Fibroblast of pulmonary artery (primary cell): ENCODE measurements at regions not wholly inside any gene's neighbourhood (a gene's known extent, or its start where the extent isn't known, plus 50 kb on each side); places are given as distances from the start of the nearest gene placed in this dataset.

Experiments used
- DNase-seq: peaks from one replicate; pipeline ENCODE4 v3.0.0-alpha.2; 2010; ENCODE audit warnings: low read depth
- H3K4me3 ChIP-seq: replicated peaks from 2 replicates; pipeline ENCODE4 v1.5.1; 2011; ENCODE audit warnings: low read depth, mild to moderate bottlenecking, control low read depth, low read length, moderate library complexity
- CTCF ChIP-seq: IDR thresholded peaks from 2 replicates; pipeline ENCODE4 v1.5.1; 2011; ENCODE audit warnings: mild to moderate bottlenecking, control low read depth, low read length, inconsistent platforms; ENCODE audit errors: missing control alignments

GRCh38 chr5:12911156-12911555 lies 1006.9 kb upstream of the CTNND2 start:
- no peak overlapping the region for H3K4me3 ChIP-seq
- no peak for TF ChIP-seq CTCF
- DNase-seq = peak; percentile 8

- no peak for TF ChIP-seq CTCF
- no peak overlapping the region for H3K4me3 ChIP-seq
- peak; percentile 33 for DNase-seq
These were observed 1006.4 kb upstream of the CTNND2 start for GRCh38 chr5:12910641-12911040.

- DNase-seq = no peak
- no peak overlapping the region for H3K4me3 ChIP-seq
- no peak for TF ChIP-seq CTCF
These were observed 998.4 kb upstream of the CTNND2 start for GRCh38 chr5:12902611-12903010.

- no peak overlapping the region for H3K4me3 ChIP-seq
- no peak for DNase-seq
- TF ChIP-seq CTCF = no peak
These were observed 997.5 kb upstream of the CTNND2 start for GRCh38 chr5:12901696-12902095.

GRCh38 chr5:12896086-12896485 lies 991.8 kb upstream of the CTNND2 start:
- TF ChIP-seq CTCF = no peak
- DNase-seq = no peak
- no peak overlapping the region for H3K4me3 ChIP-seq

GRCh38 chr5:12885018-12885417 lies 980.8 kb upstream of the CTNND2 start:
- no peak for TF ChIP-seq CTCF
- no peak for DNase-seq
- no peak overlapping the region for H3K4me3 ChIP-seq

- no peak for TF ChIP-seq CTCF
- H3K4me3 ChIP-seq = no peak overlapping the region
- DNase-seq = no peak
These were observed 979.1 kb upstream of the CTNND2 start for GRCh38 chr5:12883395-12883794.
